DND-41 (cell line): ENCODE measurements at regions not wholly inside any gene's neighbourhood (a gene's known extent, or its start where the extent isn't known, plus 50 kb on each side); places are given as distances from the start of the nearest gene placed in this dataset.

Experiments
- EZH2 ChIP-seq: IDR thresholded peaks from 3 replicates; pipeline ENCODE4 v1.6.1; 2012; ENCODE audit warnings: borderline replicate concordance, low read depth, mild to moderate bottlenecking, moderate library complexity, low read length, inconsistent platforms; ENCODE audit not compliant: severe bottlenecking
- TF ChIP-seq, protein P1 (sequence below): IDR thresholded peaks from 2 replicates; pipeline ENCODE4 v1.5.1; 2012; ENCODE audit warnings: borderline replicate concordance, low read length, moderate library complexity, mild to moderate bottlenecking; ENCODE audit not compliant: poor library complexity, severe bottlenecking; ENCODE audit errors: extremely low read depth

DNA sequence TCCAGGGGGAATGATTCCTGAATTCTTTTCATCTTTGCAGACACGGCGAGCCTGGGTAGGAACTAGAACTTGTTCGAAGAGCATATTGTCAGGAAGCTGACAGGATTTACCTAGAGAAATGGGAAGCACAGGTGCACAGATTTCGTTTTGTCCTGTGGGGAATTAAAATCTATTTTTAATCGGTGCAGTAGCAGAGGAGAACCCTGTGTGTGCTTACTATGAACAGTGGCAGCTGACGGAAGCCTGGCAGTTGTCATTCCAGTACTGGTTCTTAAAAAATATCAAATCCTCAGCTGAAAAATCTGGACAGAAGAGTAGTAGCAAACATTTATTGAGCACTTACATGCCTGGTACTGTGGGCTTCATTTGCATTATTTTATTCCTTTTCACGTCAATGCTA is 609.0 kb downstream of the QKI start:
- TF ChIP-seq, protein P1, sequence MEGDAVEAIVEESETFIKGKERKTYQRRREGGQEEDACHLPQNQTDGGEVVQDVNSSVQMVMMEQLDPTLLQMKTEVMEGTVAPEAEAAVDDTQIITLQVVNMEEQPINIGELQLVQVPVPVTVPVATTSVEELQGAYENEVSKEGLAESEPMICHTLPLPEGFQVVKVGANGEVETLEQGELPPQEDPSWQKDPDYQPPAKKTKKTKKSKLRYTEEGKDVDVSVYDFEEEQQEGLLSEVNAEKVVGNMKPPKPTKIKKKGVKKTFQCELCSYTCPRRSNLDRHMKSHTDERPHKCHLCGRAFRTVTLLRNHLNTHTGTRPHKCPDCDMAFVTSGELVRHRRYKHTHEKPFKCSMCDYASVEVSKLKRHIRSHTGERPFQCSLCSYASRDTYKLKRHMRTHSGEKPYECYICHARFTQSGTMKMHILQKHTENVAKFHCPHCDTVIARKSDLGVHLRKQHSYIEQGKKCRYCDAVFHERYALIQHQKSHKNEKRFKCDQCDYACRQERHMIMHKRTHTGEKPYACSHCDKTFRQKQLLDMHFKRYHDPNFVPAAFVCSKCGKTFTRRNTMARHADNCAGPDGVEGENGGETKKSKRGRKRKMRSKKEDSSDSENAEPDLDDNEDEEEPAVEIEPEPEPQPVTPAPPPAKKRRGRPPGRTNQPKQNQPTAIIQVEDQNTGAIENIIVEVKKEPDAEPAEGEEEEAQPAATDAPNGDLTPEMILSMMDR = no peak
- no peak for TF ChIP-seq EZH2
